Astrocyte of the cerebellum (primary cell): ENCODE measurements at regions not wholly inside any gene's neighbourhood (a gene's known extent, or its start where the extent isn't known, plus 50 kb on each side); places are given as distances from the start of the nearest gene placed in this dataset.

Experiments
- DNase-seq: peaks from one replicate; pipeline ENCODE4 v3.0.0-alpha.2; 2011; ENCODE audit warnings: low read depth
- H3K4me3 ChIP-seq: 2 replicates; pipeline ENCODE4 v1.5.1; 2011; ENCODE audit warnings: mild to moderate bottlenecking, low read depth, low read length, moderate library complexity
- CTCF ChIP-seq: IDR thresholded peaks from 2 replicates; pipeline ENCODE4 v1.5.1; 2012; ENCODE audit warnings: low read length, low read depth, moderate library complexity, mild to moderate bottlenecking; ENCODE audit errors: missing control alignments
- in situ Hi-C: cut with HindIII; loops from 2 replicates; pipeline ENCODE4 v1.10.0; 2017; ENCODE audit warnings: low sequenced_read_pairs

GRCh38 chr6:166687070-166687878 is 60.2 kb upstream of the RPS6KA2 start:
- TF ChIP-seq CTCF, result no peak
- in situ Hi-C loops, result no loop called here
- no peak for DNase-seq
- no peak overlapping the region for H3K4me3 ChIP-seq

DNA sequence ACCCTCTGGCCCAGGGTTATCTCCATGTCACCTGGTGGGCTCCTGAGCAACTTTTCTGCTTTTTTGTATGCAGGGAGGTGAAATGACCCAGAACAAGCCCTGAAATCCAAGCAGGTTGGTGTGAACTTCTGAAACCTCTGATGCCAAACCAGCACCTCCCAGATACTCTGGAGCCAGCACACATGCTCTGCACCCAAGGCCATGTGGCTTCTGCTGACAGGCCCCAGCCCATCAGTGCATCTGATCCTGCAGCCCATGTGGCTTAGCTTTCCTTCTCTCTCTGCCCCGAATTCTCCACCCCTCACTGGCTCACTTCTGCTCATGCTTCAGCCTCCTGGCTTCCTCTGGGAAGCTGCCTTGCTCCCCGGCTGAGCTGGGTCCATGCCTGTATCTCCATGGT is 59.3 kb upstream of the RPS6KA2 start:
- no peak for DNase-seq
- no peak for TF ChIP-seq CTCF
- H3K4me3 ChIP-seq, result no peak overlapping the region
- in situ Hi-C loops, result no loop called here

DNA sequence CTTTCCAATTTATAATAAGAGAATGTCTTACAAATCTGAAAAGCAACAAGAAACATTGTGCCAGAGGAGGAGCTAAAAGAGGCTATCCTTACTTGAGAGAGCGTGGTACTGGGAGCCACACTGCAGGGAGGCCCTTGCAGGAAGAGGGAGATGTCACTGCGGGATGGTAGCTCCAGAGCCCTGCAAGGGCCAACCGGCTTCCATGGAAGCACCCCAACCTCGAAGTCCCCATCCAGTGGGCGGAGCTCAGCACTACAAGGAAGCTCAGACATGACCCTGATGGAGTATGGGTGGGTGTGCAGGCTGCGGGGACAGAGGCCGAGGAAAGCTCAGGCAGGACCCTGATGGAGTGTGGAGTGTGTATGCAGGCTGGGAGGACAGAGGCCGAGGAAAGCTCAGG is 57.8 kb upstream of the RPS6KA2 start:
- TF ChIP-seq CTCF, result no peak
- DNase-seq, result no peak
- H3K4me3 ChIP-seq, result no peak overlapping the region
- in situ Hi-C loops, result no loop called here

DNA sequence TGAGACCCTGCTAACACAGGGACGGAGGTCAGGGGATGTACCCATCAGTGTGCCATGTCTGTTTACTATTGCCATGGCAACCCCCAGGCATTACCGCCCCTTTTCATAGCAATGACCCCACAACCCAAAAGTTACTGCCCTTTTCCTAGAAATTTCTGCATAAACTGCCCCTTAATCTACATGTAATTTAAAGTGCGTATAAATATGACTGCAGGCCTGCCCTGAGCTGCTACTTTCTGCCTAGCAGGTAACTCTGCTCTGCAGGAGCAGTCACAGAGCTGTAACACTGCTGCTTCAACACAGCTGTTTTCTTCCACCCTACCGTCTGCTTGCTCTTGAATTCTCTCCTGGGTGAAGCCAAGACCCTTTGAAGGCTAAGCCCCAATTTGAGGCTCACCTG is 57.1 kb upstream of the RPS6KA2 start:
- H3K4me3 ChIP-seq, result no peak overlapping the region
- no peak for DNase-seq
- TF ChIP-seq CTCF, result no peak
- in situ Hi-C loops, result no loop called here

- in situ Hi-C loops, result no loop called here
- no peak for DNase-seq
- no peak overlapping the region for H3K4me3 ChIP-seq
- TF ChIP-seq CTCF, result no peak
These were observed 56.4 kb upstream of the RPS6KA2 start for GRCh38 chr6:166683477-166683876.

GRCh38 chr6:166679566-166679965 is 52.5 kb upstream of the RPS6KA2 start:
- DNase-seq, result no peak
- H3K4me3 ChIP-seq, result no peak overlapping the region
- no peak for TF ChIP-seq CTCF
- in situ Hi-C loops, result no loop called here
